Activated naive CD4-positive, alpha-beta T cell treated with anti-CD3 and anti-CD28 coated beads, Interleukin-2, amount 10 ng/mL, durations not matched to agents 7 days and 5 days (primary cell): ENCODE measurements at regions not wholly inside any gene's neighbourhood (a gene's known extent, or its start where the extent isn't known, plus 50 kb on each side); places are given as distances from the start of the nearest gene placed in this dataset.

ENCODE experiments used
- CTCF ChIA-PET: fragments of 350-600 bp; sonication (Branson Sonifier 250); formaldehyde crosslinking; loops from one replicate; lab custom pipeline; 2021; ENCODE audit warnings: antibody characterized with exemption; lab: Charles Lee
- DNase-seq: peaks from one replicate; pipeline ENCODE4 v3.0.0-alpha.2; 2020
- H3K27ac Mint-ChIP-seq: one replicate; pipeline ENCODE4 v1.8.0; 2021; ENCODE audit warnings: mild to moderate bottlenecking, moderate library complexity, mixed read lengths
- H3K27me3 Mint-ChIP-seq: one replicate; pipeline ENCODE4 v1.8.0; 2021; ENCODE audit warnings: mild to moderate bottlenecking, mixed read lengths
- H3K36me3 Mint-ChIP-seq: one replicate; pipeline ENCODE4 v1.8.0; 2021; ENCODE audit warnings: mixed read lengths
- H3K4me1 Mint-ChIP-seq: one replicate; pipeline ENCODE4 v1.8.0; 2021; ENCODE audit warnings: mixed read lengths
- H3K4me3 Mint-ChIP-seq: one replicate; pipeline ENCODE4 v1.8.0; 2021; ENCODE audit warnings: mild to moderate bottlenecking, moderate library complexity, mixed read lengths
- H3K9me3 Mint-ChIP-seq: one replicate; pipeline ENCODE4 v1.8.0; 2021; ENCODE audit warnings: mixed read lengths

GRCh38 chr14:80095623-80096022 lies 115.7 kb downstream of the DIO2 start:
- CTCF ChIA-PET = no interaction called here
- no peaks in the 10 kb centered on the region for H3K27me3 Mint-ChIP-seq

GRCh38 chr14:80087411-80087810 lies 123.9 kb downstream of the DIO2 start:
- Mint-ChIP-seq H3K9me3 (peaks cover under 1% of the 10 kb centered on the region), H3K4me1 (no peaks in the 10 kb centered on the region), H3K4me3 (no peak overlapping the region), H3K27me3 (no peaks in the 10 kb centered on the region), H3K36me3 (no peaks in the 10 kb centered on the region), H3K27ac (no peak overlapping the region)
- DNase-seq = no peak
- CTCF ChIA-PET = no interaction called here

More at GRCh38 chr14:80095623-80096022, 115.7 kb downstream of the DIO2 start:
- H3K36me3 Mint-ChIP-seq = no peaks in the 10 kb centered on the region
- no peak overlapping the region for H3K27ac Mint-ChIP-seq
- DNase-seq = no peak
- no peak overlapping the region for H3K4me3 Mint-ChIP-seq
- no peaks in the 10 kb centered on the region for H3K4me1 Mint-ChIP-seq
- peaks cover 5% of the 10 kb centered on the region for H3K9me3 Mint-ChIP-seq

- Mint-ChIP-seq H3K36me3 (no peaks in the 10 kb centered on the region), H3K4me1 (no peaks in the 10 kb centered on the region), H3K4me3 (no peak overlapping the region), H3K27ac (no peak overlapping the region), H3K9me3 (peaks cover 7% of the 10 kb centered on the region), H3K27me3 (no peaks in the 10 kb centered on the region)
- DNase-seq = no peak
- CTCF ChIA-PET = no interaction called here
Observed at GRCh38 chr14:80084196-80084595, 127.1 kb downstream of the DIO2 start.

GRCh38 chr14:80080601-80081000 lies 130.7 kb downstream of the DIO2 start:
- H3K27ac Mint-ChIP-seq = no peak overlapping the region
- no peaks in the 10 kb centered on the region for H3K4me1 Mint-ChIP-seq
- no peak overlapping the region for H3K4me3 Mint-ChIP-seq
- CTCF ChIA-PET = no interaction called here
- no peaks in the 10 kb centered on the region for H3K27me3 Mint-ChIP-seq
- H3K36me3 Mint-ChIP-seq = no peaks in the 10 kb centered on the region
- DNase-seq = no peak
- peaks cover 10% of the 10 kb centered on the region for H3K9me3 Mint-ChIP-seq

GRCh38 chr14:80078501-80078900 lies 132.8 kb downstream of the DIO2 start:
- no peaks in the 10 kb centered on the region for H3K4me1 Mint-ChIP-seq
- no peak overlapping the region for H3K4me3 Mint-ChIP-seq
- CTCF ChIA-PET = no interaction called here
- H3K9me3 Mint-ChIP-seq = peaks cover 10% of the 10 kb centered on the region
- DNase-seq = no peak
- H3K27me3 Mint-ChIP-seq = no peaks in the 10 kb centered on the region
- no peaks in the 10 kb centered on the region for H3K36me3 Mint-ChIP-seq
- no peak overlapping the region for H3K27ac Mint-ChIP-seq

- no peaks in the 10 kb centered on the region for H3K36me3 Mint-ChIP-seq
- no peak overlapping the region for H3K4me3 Mint-ChIP-seq
Observed at GRCh38 chr14:80077262-80077661, 134.0 kb downstream of the DIO2 start.

GRCh38 chr14:80074900-80075574 lies 136.3 kb downstream of the DIO2 start:
- Mint-ChIP-seq H3K36me3 (no peaks in the 10 kb centered on the region), H3K9me3 (peaks cover 10% of the 10 kb centered on the region), H3K4me3 (no peak overlapping the region), H3K27me3 (no peaks in the 10 kb centered on the region), H3K4me1 (no peaks in the 10 kb centered on the region), H3K27ac (no peak overlapping the region)
- CTCF ChIA-PET = no interaction called here
- no peak for DNase-seq

More at GRCh38 chr14:80077262-80077661, 134.0 kb downstream of the DIO2 start:
- H3K4me1 Mint-ChIP-seq = no peaks in the 10 kb centered on the region
- no peak for DNase-seq
- H3K27me3 Mint-ChIP-seq = no peaks in the 10 kb centered on the region
- CTCF ChIA-PET = no interaction called here
- H3K9me3 Mint-ChIP-seq = peaks cover 15% of the 10 kb centered on the region
- no peak overlapping the region for H3K27ac Mint-ChIP-seq

- Mint-ChIP-seq H3K9me3 (no peaks in the 10 kb centered on the region), H3K27ac (no peak overlapping the region), H3K4me1 (no peaks in the 10 kb centered on the region), H3K36me3 (no peaks in the 10 kb centered on the region), H3K4me3 (no peak overlapping the region), H3K27me3 (no peaks in the 10 kb centered on the region)
- DNase-seq = no peak
- CTCF ChIA-PET = no interaction called here
Observed at GRCh38 chr14:80059041-80059440, 152.3 kb downstream of the DIO2 start.

GRCh38 chr14:80056497-80056801 lies 154.9 kb downstream of the DIO2 start:
- Mint-ChIP-seq H3K4me3 (no peak overlapping the region), H3K9me3 (no peaks in the 10 kb centered on the region), H3K27me3 (no peaks in the 10 kb centered on the region), H3K27ac (no peak overlapping the region), H3K36me3 (no peaks in the 10 kb centered on the region), H3K4me1 (no peaks in the 10 kb centered on the region)
- no peak for DNase-seq
- CTCF ChIA-PET = no interaction called here

GRCh38 chr14:80055667-80056496 lies 155.4 kb downstream of the DIO2 start:
- CTCF ChIA-PET = interaction anchor here (0.6 kb wide), 1 partner anchor 1214 kb away, joined by 3 read pairs; no protein-coding TSS in a partner anchor
- Mint-ChIP-seq H3K36me3 (no peaks in the 10 kb centered on the region), H3K27me3 (no peaks in the 10 kb centered on the region), H3K27ac (no peak overlapping the region), H3K4me1 (no peaks in the 10 kb centered on the region), H3K4me3 (no peak overlapping the region), H3K9me3 (no peaks in the 10 kb centered on the region)
- no peak for DNase-seq

- H3K36me3 Mint-ChIP-seq = no peaks in the 10 kb centered on the region
- no peaks in the 10 kb centered on the region for H3K9me3 Mint-ChIP-seq
- H3K27ac Mint-ChIP-seq = no peak overlapping the region
- H3K4me1 Mint-ChIP-seq = no peaks in the 10 kb centered on the region
- no peaks in the 10 kb centered on the region for H3K27me3 Mint-ChIP-seq
- no peak for DNase-seq
- H3K4me3 Mint-ChIP-seq = no peak overlapping the region
- CTCF ChIA-PET = no interaction called here
Observed at GRCh38 chr14:80055226-80055625, 156.1 kb downstream of the DIO2 start.

GRCh38 chr14:80054020-80054419 lies 157.3 kb downstream of the DIO2 start:
- Mint-ChIP-seq H3K4me3 (no peak overlapping the region), H3K9me3 (no peaks in the 10 kb centered on the region), H3K36me3 (no peaks in the 10 kb centered on the region), H3K4me1 (no peaks in the 10 kb centered on the region), H3K27ac (no peak overlapping the region), H3K27me3 (no peaks in the 10 kb centered on the region)
- DNase-seq = no peak
- CTCF ChIA-PET = no interaction called here

- H3K4me1 Mint-ChIP-seq = no peaks in the 10 kb centered on the region
- H3K9me3 Mint-ChIP-seq = no peaks in the 10 kb centered on the region
- no peak overlapping the region for H3K27ac Mint-ChIP-seq
- CTCF ChIA-PET = no interaction called here
- no peak overlapping the region for H3K4me3 Mint-ChIP-seq
- no peak for DNase-seq
- H3K27me3 Mint-ChIP-seq = no peaks in the 10 kb centered on the region
- H3K36me3 Mint-ChIP-seq = no peaks in the 10 kb centered on the region
Observed at GRCh38 chr14:80049055-80049454, 162.2 kb downstream of the DIO2 start.

GRCh38 chr14:80047761-80048160 lies 163.5 kb downstream of the DIO2 start:
- CTCF ChIA-PET = no interaction called here
- no peak for DNase-seq
- H3K36me3 Mint-ChIP-seq = no peaks in the 10 kb centered on the region
- no peak overlapping the region for H3K4me3 Mint-ChIP-seq
- no peaks in the 10 kb centered on the region for H3K4me1 Mint-ChIP-seq
- H3K9me3 Mint-ChIP-seq = peaks cover 5% of the 10 kb centered on the region
- H3K27me3 Mint-ChIP-seq = no peaks in the 10 kb centered on the region
- H3K27ac Mint-ChIP-seq = no peak overlapping the region

- no peaks in the 10 kb centered on the region for H3K36me3 Mint-ChIP-seq
Observed at GRCh38 chr14:80037349-80037748, 174.0 kb downstream of the DIO2 start.

More at GRCh38 chr14:80037349-80037748, 174.0 kb downstream of the DIO2 start:
- Mint-ChIP-seq H3K27ac (no peak overlapping the region), H3K9me3 (peaks cover 12% of the 10 kb centered on the region), H3K4me3 (no peak overlapping the region), H3K27me3 (no peaks in the 10 kb centered on the region), H3K4me1 (no peaks in the 10 kb centered on the region)
- DNase-seq = no peak
- CTCF ChIA-PET = no interaction called here
